GM18868 (cell line): ENCODE measurements at regions not wholly inside any gene's neighbourhood (a gene's known extent, or its start where the extent isn't known, plus 50 kb on each side); places are given as distances from the start of the nearest gene placed in this dataset.
"Not testable (repeated sequence)": the region's sequence is repeated elsewhere in the genome, so short reads cannot be mapped to it uniquely, and the experiment has no call there.

ENCODE experiments used
- ATAC-seq: cut with Tn5 transposase; IDR thresholded peaks from one replicate; pipeline ENCODE4 v1.9.1; 2021; ENCODE audit warnings: mild to moderate bottlenecking, moderate library complexity; ENCODE audit not compliant: unreplicated experiment

DNA sequence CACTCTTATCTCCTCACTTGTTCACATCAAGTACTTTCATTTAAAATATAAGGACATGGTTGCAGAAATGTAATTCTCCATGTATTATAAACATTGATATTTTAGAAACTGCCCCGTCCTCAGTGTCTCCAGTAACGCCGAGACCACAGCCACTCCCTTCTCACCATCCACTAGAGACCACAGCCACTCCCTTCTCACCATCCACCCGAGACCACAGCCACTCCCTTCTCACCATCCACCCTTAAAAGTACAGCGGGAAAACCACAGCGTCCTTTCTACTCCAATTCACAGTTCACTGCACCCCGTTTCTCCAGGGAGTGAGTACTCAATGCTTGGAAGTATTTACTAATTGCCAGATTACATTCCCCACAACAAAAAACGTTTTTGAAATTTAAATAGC lies 1452.2 kb upstream of the ACVR2A start:
- ATAC-seq, result no peak

DNA sequence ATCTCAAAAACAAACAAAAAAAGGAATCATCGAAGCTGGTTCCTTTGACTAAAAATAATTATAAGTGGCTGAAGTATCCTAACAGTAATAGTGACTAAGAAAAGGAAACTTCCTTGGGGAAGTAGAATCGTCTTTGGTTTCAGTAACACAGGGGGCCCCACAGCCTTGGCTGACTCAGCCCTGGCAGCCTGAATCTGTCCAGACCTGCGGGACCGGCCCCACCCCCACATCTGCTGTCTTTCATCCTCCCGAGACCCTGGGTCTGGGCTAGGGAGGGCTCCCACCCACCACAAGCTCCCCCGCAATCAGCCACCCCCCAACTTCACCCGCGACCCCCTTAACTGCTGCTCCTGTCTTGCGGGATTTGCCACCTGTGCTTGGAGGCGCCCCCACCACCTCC lies 1452.6 kb upstream of the ACVR2A start:
- no peak for ATAC-seq

DNA sequence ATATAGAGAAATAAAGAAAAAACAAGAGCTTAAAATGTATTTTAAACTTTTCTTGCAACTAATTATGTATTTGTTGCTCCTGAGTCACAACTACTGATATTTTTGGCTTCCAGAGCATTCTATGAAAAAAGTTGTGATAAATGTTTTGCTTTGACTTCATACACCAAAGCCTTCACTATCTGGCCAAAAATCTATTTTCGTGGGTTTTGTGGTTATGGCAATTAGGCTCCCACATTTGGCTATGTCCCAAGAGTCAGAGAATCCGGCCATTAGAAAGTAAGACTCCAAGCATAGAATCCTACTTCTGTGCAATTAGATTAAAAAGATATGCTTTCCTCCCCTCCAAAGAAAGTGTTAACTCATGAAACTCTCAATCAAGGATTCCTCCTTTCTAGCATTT lies 1456.1 kb upstream of the ACVR2A start:
- ATAC-seq, result no peak

DNA sequence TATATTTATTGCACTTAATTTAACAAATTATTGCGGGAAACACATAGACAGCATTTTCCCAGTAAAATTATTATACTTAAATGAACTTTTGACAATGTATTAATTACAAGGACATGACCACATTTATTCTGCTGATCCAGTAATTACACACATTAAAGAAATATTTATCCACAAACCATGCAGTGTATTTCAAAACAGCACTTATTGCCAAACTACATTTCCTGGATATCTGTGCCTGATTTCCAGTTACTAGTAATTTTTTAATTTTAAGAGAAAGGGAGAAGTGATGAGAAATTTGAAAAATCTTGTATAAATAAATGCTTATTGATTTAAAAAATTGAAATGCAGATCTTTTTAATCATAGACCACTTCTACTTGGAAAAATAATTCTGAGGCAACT lies 1458.7 kb upstream of the ACVR2A start:
- no peak for ATAC-seq

DNA sequence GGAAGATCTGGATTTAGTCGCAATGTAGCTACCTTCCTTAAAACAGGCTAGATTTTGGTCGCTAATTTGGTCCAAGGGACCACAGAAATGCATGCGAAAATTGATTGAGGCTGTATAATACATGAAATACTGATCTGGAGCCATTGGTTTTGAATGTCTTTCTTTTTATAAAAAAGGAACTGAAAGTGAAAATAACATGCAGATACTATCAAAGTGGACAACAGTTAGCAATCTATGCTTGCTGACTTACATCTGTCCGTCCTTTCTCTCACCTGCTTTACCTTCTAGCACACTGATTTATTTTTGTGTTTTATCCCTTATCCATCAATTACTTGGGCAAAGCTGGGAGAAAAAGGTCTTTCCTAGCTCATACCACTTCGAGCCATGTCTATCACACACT lies 1459.8 kb upstream of the ACVR2A start:
- peak; percentile 78 for ATAC-seq

DNA sequence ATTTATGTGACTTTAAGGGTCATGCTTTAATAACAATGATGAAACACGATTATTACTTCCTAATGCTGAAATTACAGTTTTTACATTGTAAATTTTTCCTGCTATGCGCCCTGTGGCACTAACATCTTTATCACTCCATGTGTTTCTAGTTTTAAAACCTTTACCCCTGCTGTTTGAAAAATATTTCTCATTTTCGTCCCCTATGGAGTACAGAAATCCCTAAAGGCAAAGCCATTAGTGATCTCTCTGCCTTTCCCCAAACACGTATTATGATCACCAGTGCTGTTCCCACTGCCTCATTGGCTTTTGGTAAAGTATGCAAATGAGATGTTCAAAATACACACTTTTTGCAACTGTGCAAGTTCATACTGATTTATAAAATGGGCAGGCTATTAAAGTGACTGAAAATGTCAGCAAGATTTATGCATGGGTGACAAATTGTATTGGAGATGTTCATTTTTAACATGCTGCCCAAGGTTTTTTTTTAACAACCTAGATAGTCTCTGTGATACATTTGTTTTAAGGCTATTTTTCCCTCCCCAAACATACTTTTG lies 1468.2 kb upstream of the ACVR2A start:
- ATAC-seq, result no peak

DNA sequence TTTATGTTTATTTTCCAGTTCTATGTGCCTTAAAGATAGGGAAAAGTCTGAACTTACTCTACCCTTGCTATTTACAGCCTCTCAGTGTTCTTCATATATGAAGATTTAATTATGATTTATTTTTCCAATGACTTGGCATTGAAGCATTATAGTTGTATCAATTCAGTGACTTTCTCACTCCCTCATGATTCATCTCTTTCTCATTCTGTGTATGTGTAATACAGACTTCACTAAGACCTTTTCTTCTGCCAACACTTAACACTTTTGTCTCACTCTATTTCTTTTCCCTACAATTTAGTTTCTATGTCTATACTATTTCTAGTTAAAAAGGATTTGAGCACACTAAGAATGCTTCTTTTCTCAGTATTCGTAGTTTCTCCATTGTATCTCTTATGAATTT lies 1470.3 kb upstream of the ACVR2A start:
- ATAC-seq, result no peak

DNA sequence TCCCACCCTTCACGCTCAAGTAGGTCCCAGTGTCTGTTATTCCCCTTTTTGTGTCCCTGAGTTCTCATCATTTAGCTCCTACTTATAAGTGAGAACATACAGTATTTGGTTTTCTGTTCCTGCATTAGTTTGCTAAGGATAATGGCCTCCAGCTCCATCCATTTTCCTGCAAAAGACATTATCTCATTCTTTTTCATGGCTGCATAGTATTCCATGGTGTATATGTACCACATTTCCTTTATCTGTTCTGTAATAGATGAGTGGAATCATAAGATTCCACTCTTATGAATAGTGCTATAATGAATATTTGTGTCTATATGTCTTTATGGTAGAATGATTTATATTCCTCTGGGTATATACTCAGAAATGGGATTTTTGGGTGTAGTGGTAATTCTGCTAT lies 1473.5 kb upstream of the ACVR2A start:
- not testable (repeated sequence) for ATAC-seq

DNA sequence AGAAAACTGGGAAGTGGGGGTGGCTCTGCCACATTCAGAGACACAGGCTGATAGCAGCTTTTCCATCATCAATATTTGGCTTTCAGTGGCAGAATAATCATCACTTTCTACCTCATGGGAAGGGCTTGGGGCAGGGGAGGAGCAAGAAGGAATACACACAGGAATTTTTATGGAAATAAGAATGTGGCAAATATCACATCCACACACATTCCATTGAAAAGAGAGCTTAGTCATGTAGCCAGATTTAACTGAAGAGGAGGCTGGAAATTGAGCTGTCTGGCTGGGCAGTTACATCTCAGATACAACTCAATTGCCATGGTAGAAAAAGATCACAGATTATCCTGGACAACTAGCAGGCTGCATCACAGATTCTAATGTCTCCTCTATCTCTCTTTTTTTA lies 1474.0 kb upstream of the ACVR2A start:
- no peak for ATAC-seq

DNA sequence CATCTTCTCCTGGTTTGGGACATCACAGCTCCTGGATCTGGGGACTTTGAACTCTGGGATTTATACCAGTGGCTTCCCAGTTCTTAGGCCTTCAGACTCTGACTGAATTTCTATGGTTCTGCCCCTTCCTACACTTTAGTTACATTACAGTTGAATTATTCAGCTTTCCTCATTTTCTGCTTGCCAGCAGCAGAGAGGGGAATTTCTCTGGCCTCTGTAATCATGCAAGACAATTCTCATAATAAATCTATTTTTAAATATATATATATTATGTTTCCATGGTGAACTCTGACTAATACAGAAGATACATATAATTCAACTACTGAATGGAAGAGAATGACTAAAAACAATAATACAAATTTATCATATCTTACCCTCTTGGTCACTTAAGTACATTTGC lies 1478.6 kb upstream of the ACVR2A start:
- no peak for ATAC-seq

DNA sequence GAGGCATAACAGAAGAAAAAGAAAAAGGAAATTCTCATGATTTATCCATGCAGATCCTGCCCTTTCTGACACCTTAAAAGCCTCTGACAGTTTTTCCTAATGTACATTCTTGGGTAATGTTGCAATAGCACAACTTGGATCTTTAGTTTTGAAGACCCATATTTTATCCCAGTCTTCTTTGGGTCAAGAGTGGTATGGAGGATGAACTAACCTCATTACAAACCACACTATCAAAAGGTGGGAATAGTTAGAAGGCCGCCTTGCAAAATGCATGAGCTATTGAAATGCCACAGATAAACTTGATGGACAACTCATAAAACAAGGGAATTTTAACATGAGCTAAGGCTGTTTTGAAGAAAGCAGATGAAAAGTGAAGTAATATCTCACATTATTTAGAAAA lies 1479.8 kb upstream of the ACVR2A start:
- ATAC-seq, result no peak

DNA sequence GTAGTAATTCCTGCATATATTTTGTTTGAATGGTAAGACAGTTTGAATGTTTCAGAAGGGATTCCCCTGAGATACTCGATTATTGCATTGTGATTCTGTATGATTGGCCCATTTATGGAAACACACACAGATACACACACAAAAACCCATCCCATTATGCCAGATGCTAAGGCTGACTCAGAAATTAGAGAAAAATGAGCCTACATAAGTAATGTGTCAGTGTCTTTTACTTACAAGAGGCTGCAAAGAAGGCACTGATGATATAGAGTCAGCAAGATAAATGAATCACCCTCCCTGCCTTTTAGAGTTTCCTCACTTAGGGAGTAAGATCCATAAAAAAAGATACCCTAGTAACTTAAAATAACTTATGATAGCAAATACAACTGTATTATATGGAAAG lies 1481.1 kb upstream of the ACVR2A start:
- ATAC-seq, result no peak

DNA sequence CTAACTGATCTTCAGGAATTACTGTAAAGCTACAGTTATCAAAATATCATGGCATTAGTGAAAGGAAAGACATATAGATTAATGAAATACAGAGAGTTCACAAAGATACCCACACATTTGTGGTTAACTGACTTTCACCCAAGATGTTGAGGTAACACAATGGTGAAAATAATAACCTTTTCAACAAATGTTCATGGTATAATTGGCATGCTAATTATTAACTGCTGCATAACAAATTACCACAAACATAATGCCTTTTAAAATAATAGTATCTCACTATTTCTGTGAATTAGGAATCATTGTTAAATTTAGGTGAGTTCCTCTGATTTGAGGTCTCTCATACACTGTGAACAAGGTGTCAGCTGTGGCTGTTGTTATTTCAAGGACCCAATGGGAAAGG lies 1493.1 kb upstream of the ACVR2A start:
- ATAC-seq, result no peak

DNA sequence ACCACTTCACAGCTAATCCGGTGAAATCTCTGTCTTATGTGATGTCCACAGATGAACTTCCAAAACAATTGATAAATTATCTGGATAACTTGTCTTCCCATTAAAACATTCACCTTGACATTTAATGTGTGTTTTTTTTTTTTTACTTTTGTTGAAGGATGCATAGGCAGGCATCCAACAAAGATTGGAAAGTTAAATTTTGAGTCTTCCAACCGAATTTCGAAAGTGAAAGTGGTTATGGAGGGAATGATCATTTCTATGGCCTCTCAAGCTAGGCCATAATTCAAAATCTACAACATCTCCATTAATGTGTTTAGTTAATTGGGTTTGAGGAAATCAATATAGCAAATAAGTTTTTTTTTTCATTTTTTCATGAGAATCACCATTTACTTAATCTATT lies 1495.5 kb upstream of the ACVR2A start:
- ATAC-seq, result no peak

DNA sequence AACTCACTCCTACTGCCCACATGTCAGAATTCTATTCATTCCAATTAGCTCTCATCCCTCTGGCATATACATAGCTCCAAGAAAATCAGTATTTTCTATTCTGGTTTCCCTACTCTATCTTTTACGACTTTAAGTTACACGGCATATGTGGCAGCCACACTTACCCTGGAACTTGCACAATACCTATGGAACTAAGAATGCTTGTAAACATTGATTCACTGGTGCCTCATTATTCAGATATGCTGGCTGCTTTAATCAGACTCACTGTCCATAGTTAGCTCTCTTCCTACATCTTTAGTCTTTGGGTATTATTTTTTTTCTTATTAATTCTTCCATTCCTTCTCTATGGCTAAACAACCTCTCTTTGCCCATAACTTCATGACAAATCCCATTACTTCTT lies 1519.9 kb upstream of the ACVR2A start:
- no peak for ATAC-seq

DNA sequence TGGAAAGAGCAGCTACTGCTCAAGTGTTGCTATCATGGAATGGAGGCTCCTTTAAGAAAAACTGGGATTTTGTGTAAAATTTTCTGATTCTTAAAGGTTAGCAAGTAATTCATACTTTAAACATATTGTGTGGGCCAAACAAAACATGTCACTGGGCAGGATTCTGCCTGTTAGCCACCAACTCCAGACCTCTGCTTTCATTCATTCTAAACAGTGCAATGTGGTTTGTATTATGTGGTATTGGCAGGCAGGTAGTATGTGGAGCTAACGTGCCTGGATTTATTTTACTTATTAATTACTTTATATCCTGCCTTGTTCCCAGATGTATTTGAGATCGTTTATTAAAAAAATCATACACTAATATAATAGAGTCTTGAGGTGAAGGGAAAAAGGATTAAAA lies 1521.3 kb upstream of the ACVR2A start:
- ATAC-seq, result no peak

DNA sequence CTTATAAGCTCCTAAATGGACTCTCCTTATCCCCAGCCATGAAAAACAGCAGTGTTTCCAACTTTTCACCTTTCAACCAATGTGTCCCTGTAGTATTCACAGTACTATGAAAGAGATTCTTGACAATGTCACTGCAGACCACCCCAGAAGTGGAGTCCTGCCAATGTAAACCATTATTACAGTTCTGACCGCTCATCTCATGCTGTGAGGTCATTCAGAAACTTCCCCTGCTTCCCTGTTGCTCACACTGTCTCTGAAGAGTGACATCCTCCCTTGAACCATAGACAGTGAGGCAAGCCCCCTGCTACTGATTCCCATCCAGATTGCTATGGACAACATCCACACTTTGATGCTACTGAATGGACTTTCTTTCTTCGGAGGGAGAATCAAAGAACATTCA lies 1523.7 kb upstream of the ACVR2A start:
- ATAC-seq, result no peak

DNA sequence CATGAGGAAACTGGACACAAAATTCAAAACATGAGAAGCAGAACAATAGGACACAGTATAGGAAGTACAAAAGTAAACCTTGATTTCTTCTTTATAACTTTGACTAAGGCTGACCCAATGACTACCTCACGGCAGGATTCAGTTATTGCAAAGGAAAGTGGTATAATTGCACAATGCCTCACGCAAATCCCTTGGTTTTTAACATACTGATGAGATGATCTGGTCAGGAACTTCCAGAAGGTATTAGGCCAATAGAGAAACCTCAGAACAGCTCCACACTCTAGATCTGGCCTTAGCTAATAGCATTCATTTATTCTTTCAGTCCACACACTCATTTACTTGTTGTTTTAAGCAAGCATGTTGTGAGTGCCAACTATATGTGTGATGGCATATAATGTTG lies 1526.9 kb upstream of the ACVR2A start:
- ATAC-seq, result no peak

DNA sequence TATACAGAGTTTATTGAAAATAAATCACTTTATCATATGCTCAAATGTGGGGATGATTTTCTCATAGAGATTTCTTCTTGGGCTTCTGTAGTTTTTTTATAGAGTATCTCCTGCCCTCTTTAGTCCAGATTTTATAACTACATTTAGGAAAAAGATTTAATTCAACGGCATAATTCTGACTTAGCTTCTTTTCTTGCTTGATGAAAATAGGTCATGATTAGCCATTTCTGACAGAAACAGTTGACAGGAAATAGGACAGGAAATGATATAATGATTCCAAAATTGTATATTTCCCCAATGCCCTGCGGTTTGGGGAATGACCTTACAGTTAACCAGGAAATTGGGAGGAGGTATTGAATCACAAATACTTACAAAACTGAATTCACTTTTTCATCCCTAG lies 1531.9 kb upstream of the ACVR2A start:
- ATAC-seq, result no peak

DNA sequence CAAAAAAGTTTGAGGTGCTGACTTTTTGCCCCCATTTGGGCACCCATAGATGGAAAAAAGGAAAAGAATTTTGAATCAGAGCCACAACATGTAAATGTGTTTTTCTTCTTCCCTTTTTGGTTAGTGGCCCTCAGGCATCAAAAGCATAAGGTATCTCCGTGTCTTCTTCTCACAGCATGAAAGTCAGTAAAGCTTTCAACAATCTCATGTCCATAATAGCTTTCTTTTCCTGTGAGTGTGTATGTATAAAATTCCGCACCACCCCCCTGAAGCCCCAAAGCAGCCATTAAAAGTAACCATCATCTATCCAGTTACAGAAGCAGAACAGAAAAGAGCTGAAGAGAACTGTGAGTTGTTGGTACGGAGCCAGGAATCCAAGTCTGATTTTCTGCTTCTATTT lies 1539.7 kb upstream of the ACVR2A start:
- ATAC-seq, result no peak

DNA sequence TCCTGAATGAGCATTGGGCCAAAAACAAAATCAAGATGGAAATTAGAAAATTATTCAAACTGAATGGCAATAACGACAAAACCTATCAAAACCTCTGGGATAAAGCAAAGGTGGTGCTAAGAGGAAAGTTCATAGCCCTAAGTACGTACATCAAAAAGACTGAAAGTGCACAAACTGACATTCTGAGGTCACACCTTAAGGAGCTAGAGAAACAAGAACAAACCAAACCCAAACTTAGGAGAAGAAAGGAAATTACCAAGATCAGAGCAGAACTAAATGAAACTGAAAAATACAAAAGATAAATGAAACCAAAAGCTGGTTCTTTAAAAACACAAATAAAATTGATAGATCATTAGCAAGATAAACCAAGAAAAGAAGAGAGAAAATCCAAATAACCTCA lies 1543.5 kb upstream of the ACVR2A start:
- ATAC-seq, result no peak

DNA sequence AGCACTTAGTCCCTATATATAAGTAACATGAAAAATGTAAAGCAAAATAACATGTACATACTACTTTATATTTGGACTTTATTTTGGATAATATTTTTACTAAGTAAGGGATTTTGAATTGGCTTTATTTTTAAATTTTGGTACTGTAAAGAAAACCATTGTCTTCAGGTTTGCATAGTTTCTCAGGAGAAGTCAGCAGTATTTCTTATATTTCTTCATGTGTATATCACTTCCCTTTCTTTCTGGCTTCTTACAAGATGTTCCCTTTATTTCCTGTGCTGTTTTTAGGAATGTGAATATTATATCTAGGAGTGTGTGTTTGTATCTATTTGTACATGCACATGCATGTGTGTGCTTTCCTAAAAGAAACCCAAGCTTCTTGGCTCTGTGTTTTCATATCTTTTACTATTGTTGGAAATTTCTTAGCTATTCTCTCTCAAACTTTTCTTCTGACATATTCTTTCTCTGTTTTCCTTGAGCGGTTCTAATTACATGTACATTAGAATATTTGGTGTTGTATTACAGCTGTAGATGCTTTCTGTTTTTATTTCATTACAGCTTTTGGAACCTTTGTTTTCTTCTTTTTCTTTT lies 1549.7 kb upstream of the ACVR2A start:
- no peak for ATAC-seq

DNA sequence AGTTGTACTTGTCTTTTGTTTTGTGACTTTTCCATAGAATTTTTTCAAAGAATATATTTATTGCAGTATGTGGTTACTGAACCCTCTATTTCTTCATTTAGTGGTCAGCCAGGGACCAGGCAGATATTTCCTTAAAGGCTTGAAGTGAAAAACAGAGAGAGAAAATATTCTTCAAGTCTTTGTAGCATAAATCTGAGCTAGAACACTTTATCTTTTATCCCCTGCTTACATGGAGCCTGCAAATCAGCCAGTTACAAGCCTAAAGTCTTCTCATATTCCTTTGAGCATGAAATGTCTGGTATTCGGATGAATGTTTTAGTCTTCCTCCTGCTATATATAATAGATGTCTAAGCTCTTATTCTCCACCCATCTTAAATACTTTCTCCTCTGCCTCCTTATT lies 1557.5 kb upstream of the ACVR2A start:
- ATAC-seq, result no peak
